Epithelial cell of proximal tubule (primary cell): ENCODE measurements at regions not wholly inside any gene's neighbourhood (a gene's known extent, or its start where the extent isn't known, plus 50 kb on each side); places are given as distances from the start of the nearest gene placed in this dataset.

Experiments used
- DNase-seq: peaks from one replicate; pipeline ENCODE4 v3.0.0-alpha.2; 2011; ENCODE audit warnings: low read depth
- H3K4me3 ChIP-seq: 2 replicates; pipeline ENCODE4 v1.5.1; 2011; ENCODE audit warnings: low read depth, mild to moderate bottlenecking, low read length
- TF ChIP-seq, protein P1 (sequence below): conservative IDR thresholded peaks from 2 replicates; pipeline ENCODE4 v1.5.1; 2012; ENCODE audit warnings: low read depth, mild to moderate bottlenecking, low read length

DNA sequence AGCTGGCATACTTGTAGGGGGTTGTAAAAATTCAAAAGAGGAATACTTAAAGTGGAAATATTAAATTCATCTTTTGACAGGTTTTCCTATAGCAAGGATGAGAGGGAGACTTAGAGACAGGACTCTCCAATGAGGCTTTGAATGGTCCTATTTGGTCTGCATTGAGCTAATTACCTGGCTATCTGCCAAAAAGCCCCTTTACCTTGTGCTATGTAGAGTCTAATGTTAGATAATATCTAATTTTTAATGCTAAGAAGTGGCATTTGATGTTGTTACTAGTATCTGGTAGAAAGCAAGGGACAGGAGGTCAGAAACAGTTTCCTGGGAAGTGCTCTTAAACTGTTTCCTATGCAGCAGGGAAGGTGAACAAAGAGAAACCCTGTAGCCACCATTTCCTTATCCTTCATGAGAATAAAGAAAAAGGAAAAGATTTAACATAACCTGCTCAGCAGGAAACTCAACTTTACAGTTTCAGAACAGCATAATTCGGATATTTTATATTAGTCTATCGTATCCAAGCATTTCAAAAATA lies 550.0 kb downstream of the SOX5 start:
- TF ChIP-seq, protein P1, sequence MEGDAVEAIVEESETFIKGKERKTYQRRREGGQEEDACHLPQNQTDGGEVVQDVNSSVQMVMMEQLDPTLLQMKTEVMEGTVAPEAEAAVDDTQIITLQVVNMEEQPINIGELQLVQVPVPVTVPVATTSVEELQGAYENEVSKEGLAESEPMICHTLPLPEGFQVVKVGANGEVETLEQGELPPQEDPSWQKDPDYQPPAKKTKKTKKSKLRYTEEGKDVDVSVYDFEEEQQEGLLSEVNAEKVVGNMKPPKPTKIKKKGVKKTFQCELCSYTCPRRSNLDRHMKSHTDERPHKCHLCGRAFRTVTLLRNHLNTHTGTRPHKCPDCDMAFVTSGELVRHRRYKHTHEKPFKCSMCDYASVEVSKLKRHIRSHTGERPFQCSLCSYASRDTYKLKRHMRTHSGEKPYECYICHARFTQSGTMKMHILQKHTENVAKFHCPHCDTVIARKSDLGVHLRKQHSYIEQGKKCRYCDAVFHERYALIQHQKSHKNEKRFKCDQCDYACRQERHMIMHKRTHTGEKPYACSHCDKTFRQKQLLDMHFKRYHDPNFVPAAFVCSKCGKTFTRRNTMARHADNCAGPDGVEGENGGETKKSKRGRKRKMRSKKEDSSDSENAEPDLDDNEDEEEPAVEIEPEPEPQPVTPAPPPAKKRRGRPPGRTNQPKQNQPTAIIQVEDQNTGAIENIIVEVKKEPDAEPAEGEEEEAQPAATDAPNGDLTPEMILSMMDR, result no peak
- no peak for DNase-seq
- no peak overlapping the region for H3K4me3 ChIP-seq

DNA sequence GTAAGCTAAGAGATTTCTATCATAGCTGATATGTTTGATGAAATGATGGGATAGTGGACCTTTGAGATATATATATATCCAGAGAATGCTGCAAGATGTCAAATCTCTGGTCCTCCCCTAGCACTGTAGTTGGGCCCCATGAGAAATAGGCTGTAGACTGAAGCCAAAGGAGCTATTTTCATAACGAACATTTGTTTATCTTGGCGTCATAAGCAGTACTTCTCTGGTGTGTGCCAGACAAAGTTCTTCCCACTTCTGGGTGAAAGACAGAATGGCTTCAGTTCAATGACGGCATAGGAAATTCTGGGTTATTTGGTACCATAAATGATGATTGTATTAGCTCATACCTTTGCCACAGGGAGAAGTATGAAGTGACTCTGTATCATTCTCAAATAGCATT lies 534.3 kb downstream of the SOX5 start:
- no peak for DNase-seq
- TF ChIP-seq, protein P1, result no peak
- no peak overlapping the region for H3K4me3 ChIP-seq

DNA sequence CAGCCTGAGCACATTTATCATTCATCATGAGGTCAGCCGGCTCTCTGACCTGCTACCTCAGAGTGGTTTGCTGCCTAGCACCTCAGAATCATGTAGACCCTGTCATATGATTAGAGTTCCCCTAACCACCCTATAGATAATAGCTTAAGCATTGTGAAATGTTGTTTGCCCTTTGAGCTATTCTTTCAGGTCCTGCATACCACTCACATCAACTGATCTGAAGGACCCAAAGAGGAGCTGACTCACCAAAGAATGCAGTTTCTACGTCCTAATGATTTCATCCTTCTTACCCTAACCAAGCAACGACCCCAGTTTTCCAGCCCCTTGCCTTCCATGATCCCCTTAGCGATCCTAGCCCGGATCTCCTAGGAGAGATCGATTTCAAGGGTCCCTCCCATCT lies 527.9 kb downstream of the SOX5 start:
- TF ChIP-seq, protein P1, result no peak
- DNase-seq, result no peak
- no peak overlapping the region for H3K4me3 ChIP-seq

DNA sequence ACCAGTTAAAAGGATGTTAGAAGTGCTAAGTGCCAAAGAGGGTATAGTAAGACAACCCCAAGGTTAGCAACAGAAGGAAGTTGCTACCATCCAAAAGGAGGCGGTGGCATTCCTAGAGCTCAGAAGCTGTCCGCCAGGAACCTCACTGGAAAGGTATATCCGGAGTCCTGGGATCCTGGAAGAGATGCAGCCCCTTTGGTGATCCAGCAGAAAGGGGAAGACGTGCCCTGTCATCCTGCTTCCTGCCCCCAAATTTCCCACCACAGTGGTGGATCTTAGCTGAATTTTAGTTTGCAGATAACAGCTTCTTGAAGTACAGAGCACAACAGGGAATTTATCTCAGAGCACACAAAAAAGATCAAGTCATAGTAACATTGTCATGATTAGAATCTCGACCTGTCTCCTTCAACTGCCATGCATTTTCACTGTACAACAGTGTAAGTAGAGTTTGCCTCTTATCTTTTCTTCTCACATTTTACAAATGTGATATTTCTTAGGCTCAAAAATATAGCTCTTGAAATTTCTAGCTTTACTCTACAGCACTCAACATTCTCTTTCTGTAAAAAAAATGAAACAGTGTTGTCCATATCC lies 526.3 kb downstream of the SOX5 start:
- TF ChIP-seq, protein P1, result no peak
- H3K4me3 ChIP-seq, result no peak overlapping the region
- DNase-seq, result no peak

DNA sequence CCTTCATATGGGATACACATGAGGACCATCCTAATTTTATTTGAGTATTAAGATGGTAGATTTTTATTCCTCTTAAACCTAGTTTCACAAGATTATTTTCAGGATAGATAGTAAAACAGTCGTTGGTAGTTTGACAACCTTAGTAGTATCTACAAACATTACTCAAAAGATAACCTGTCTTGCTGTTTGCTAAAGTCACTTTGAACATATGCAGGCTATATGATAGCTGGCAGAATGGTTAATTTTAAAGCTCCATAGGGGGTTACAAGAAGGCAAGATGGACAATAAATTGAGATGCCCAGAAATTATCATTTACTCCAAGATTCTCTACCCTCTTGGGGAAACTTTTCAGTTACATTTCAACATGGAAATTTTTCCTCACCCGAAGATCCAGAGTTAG lies 525.7 kb downstream of the SOX5 start:
- no peak for DNase-seq
- TF ChIP-seq, protein P1, result no peak
- no peak overlapping the region for H3K4me3 ChIP-seq

DNA sequence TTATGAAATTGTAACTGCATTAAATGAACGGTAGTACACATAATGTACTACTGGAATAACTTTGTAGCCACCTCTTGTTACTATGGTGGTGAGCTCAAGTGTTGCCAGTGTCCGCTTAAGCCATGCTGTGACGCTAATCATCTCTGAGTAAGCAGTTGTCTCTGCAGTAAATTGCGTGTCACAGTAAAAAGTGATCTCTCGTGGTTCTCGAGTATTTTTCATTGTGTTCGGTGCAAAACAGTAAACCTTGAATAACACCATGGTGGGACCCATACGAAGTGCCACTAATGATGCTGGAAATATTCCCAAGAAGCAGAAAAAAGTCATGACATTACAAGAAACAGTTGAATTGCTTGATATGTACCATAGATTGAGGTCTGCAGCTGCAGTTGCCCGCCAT lies 524.8 kb downstream of the SOX5 start:
- TF ChIP-seq, protein P1, result no peak
- DNase-seq, result no peak
- no peak overlapping the region for H3K4me3 ChIP-seq

DNA sequence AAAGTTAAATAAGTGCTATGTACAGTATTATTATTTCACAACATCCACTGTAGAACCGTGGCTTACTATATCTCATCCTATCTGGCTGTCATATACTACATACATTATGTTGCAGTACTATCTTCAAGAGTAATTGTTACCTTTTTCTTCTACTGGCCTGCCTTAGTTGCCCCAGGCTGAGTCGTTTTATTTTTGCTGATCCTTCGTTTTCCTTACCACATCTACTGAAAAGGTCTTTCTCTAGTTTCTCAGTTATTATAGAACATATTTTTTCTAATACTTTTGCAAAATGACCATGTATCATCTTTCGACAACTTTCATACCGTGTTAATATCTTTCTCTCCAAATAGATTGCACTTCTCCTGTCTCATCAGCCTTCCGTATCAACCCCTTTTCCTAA lies 523.1 kb downstream of the SOX5 start:
- no peak overlapping the region for H3K4me3 ChIP-seq
- TF ChIP-seq, protein P1, result no peak
- no peak for DNase-seq
